Right hindlimb (tissue), 1 donor: ENCODE measurements at regions not wholly inside any gene's neighbourhood (a gene's known extent, or its start where the extent isn't known, plus 50 kb on each side); places are given as distances from the start of the nearest gene placed in this dataset.
"Not testable (repeated sequence)": the region's sequence is repeated elsewhere in the genome, so short reads cannot be mapped to it uniquely, and the experiment has no call there.

Experiments
- DNase-seq: peaks from one replicate; pipeline ENCODE4 v3.0.0-alpha.2; 2018

DNA sequence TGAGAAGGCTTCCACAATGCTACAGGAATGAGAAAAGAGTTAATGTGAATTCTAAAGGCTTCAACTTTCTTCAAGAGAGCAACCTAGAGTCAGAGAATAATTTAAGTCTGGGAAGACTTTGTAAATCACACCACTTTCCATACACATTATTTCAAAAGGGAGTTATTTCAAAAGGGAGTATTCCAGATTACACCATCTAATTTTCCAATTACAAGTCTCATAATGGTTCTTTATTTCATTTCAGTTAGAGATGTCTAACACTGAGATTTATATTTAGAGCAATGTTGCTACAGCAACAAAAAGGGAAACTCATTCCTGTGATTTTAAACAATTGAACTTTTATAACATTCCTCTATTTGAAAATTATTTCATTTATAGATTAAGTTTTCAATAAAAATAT lies 98.8 kb upstream of the DST start:
- no peak for DNase-seq

DNA sequence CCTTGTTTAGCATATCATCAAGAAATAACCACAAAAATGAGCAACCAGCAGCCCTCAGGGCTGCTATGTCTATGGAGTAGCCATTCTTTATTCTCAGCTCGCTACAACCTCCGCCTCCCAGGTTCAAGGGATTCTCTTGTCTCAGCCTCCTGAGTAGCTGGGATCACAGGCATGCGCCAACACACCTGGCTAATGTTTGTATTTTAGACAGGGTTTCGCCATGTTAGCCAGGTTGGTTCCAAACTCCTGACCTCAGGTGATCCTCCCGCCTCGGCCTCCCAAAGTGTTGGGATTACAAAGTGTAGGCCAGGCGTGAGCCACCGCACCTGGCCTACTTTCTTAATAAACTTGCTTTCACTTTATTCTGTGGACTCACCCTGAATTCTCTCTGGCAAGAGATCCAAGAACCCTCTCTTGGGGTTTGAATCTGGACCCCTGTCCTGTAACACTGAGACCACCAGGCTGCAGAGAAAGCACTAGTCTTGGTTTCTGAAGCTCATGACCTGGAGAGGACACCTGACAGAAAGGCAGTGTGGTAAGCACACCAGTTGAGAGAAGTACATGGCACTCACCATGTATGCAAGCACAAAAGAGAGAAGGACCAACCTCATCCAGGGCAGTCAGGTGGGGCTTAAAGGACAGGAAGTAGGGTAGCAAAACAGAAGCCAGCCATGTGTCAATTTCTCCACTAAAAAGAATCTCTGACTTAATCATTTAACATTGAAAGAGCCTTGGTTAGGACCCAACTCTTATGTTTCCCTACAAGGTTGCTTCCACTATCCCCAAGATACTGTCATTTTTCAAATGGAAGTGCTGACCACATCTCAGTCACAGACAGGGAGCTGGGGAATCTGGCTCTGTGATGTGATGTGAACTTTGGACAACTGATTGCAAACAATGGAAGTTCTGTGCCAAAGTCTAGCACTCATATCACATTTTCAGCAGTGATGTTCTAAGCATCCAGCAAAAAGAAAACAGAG lies 97.4 kb upstream of the DST start:
- DNase-seq = no peak

DNA sequence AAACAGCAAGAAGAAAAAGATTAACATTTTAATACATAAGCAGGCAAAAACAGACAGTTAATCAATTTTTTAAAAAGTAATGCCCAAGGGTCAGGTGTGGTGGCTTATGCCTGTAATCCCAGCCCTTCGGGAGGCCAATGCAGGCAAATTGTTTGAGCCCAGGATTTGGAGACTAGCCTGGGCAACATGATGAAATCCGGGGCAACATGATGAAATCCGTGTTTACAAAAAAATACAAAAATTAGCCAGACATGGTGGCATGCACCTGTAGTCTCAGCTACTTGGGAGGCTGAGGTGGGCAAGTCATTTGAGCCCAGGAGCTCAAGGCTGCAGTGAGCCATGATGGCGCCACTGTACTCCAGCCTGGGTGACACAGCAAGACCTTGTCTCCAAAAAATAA lies 94.1 kb upstream of the DST start:
- DNase-seq = no peak

DNA sequence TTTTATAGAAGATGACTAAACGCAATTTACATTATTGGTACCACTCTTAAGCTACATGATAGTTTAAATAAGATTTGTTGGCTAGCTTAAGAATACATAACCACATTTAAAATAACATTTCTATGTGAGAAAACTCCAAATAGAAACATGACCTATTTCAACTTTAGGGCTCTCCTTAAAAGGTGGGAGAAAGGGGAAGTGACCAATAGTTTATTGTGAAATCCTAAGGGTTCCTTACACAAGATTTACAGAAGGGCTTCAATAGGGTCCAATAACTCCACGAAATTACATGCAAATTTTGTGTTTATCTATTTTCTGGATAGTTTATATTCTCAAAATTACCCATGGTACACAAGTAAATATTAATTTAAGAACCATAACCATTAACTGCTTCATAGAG lies 91.6 kb upstream of the DST start:
- no peak for DNase-seq

DNA sequence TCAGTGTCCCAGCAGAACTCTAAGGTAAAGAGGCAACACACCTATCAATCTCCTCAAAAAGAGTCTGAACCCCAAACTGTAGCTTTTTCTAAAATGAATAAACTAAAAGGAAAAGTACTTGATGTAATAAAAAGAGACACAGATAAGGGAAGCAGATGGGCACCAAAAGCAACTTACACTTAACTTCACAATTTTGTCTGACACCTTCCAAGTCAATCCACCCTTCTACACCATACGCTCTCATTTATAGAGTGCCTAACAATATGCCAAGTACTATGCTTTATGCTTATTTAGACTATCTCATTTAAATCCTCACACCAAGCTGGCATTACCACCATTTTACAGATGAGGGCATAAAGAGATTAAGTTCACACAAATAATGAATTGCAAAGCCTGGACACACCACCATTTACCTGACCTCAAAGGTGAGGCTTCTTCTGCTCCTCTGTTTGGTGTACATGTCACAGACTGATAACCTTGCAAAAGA lies 90.6 kb upstream of the DST start:
- no peak for DNase-seq

DNA sequence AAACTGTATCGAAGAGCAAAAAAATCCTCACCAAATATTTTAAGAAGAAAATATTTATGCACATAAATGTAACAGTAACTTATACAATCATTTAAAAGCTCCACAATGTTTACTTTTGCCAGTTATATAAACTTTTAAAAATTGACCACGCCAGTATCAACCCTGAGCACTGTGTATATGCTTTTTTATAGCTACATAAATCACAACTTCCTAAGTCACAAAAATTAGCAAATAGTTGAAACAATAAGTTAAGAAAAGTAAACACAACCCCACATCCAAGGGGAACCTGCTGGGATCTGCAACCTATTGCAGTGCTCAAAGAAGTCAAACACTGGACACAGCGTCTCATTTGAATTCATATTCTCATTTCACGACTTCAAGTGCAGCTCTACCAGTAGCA lies 89.8 kb upstream of the DST start:
- DNase-seq = no peak

DNA sequence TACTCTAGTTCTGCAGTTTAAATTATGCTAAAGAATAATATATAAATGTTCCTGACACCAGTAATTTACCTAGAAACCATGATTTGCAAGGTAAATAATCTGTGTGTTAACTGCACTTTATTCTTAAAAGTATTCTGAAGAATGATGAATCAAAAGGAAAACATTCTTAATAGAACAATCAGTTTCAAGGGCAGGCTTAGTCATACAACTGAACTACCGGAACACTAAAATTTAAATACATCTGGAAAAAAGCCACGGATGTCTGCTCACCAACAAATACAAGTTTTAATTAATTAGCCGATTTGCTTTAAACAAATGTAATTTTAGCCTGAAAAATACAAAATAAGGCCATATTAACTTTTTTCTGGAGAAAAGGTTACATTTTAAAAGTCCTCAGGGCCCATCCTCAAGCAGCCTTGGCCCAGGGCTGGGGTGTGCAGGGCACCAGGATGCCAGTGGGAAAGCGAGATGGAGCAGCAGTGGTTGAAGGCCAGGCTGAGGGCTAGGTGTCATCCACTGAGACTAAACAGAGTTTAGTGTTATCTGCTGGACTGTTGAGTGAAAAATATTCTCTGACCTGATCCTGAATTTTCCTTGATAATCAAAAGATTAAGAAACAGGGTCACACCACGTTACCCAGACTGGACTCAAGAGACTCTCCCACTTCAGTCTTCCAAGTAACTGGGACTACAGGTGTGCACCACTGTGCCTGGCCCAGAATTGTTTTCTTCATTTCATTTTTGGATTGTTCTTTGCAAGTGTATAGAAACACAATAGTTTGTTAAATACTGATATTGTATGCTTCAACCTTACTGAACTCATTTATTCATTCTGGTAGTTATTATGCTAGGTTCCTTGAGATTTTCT lies 88.2 kb upstream of the DST start:
- DNase-seq = no peak

DNA sequence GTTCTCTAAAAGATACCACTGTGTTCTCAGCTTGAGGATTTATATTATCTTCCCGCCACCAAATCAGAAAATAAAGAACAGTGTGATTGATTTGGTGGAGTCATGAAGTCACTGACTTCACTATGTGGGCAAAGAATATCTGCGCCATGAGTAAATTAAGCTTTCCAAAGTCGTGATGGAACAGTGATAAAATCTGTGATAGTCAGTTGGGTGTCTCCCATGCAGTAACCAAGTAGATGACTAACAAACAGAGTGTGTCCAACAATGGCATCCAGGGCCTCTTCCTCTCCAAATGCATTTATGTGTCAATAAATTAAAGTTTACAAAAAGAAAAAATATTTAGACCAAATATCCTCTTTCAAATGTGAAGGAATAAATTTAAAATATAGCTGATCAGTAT lies 87.0 kb upstream of the DST start:
- DNase-seq = no peak

DNA sequence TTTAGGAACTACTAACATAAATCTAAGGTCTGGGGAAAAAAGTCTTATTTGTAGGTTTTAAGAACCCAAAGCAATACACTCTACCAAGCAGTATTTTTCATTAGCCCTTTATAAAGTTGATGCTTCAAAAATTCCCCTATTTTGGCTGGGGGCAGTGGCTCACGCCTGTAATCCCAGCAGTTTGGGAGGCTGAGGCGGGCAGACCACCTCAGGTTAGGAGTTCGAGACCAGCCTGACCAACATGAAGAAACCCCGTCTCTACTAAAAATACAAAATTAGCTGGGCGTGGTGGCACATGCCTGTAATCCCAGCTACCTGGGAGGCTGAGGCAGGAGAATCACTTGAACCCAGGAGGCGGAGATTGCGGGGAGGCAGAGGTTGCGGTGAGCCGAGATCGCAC lies 86.5 kb upstream of the DST start:
- DNase-seq = not testable (repeated sequence)

DNA sequence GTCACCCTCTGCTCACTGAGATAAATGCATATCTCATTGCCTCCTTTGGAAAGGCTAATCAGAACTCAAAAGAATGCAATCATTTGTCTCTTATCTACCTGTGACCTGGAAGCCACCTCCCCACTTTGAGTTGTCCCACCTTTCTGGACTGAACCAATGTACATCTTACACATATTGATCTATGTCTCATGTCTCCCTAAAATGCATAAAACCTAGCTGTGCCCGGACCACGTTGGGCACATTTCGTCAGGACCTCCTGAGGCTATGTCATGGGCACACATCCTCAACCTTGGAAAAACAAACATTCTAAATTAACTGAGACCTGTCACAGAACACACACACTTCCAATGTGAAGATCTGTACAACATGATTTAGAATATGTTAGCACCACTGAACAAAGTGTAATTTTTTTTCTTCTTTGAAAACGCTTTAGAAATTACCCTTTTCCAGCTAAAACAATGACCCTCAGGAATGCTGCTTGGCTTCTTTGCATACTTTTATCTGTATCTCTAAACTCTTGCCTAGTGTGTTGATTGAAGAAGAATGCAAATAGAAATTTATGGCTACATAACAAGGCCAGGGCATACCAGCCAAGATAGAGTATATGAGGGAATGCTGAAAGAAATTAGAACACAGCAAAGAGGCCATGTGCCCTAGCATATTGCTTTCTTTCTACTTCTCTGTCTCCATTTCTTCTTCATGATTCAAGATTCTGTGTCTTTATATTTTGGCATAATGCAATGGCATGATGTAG lies 84.6 kb upstream of the DST start:
- DNase-seq = no peak

DNA sequence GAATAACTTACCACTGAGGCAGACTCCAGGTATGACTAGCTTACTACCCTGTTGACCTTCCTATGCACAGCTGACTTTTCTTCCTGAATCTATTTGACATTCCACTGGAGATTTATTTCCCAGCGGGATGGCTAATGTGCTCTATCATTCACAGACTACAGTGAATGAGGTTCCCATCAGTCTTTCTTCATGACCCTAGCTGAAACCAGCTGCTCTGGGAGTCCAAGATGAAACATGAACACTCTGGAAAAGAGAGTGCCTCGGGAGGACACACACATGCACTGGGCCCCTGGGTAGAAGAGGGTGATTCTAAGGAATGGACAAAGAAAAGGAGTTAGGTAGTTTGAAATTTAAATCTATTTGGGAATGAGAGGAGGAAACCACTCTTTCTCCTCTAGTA lies 82.6 kb upstream of the DST start:
- no peak for DNase-seq

DNA sequence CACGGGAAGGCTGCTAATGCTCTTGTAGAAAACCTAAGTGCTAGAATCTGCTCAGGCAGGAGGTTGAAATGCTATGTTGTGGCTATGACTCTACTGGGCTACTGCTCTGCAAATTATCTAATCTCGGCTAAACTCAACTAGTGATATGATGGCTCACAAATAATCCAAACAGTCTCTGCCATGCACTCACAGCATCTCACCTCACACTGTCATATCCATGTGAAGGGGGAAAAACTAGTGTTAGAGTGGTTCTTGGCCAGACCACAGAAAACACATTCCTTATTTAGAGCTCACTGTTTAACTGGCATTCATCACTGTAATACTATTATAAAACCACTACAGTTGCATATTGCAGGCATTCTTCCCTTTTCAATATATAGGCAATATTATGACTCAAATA lies 81.8 kb upstream of the DST start:
- no peak for DNase-seq

DNA sequence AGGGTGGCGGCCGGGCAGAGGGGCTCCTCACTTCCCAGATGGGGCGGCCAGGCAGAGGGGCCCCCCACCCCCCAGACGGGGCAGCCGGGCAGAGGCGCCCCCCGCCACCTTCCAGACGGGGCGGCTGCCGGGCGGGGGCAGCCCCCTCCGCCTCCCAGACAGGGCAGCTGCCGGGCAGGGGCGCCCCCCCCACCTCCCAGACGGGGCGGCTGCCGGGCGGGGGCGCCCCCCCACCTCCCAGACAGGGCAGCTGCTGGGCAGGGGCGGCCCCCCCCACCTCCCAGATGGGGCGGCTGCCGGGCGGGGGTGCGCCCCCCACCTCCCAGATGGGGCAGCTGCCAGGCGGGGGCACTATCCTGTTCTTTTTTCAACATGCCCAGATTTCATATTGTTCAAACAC lies 78.2 kb upstream of the DST start:
- DNase-seq = no peak

DNA sequence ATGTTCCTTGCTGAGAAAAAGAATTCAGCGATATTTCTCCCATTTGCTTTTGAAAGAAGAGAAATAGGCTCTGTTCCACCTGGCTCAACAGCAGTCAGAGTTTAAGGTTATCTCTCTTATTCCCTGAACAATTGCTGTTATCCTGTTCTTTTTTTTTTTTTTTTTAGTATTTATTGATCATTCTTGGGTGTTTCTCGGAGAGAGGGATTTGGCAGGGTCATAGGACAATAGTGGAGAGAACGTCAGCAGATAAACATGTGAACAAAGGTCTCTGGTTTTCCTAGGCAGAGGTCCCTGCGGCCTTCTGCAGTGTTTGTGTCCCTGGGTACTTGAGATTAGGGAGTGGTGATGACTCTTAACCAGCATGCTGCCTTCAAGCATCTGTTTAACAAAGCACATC lies 77.5 kb upstream of the DST start:
- not testable (repeated sequence) for DNase-seq

DNA sequence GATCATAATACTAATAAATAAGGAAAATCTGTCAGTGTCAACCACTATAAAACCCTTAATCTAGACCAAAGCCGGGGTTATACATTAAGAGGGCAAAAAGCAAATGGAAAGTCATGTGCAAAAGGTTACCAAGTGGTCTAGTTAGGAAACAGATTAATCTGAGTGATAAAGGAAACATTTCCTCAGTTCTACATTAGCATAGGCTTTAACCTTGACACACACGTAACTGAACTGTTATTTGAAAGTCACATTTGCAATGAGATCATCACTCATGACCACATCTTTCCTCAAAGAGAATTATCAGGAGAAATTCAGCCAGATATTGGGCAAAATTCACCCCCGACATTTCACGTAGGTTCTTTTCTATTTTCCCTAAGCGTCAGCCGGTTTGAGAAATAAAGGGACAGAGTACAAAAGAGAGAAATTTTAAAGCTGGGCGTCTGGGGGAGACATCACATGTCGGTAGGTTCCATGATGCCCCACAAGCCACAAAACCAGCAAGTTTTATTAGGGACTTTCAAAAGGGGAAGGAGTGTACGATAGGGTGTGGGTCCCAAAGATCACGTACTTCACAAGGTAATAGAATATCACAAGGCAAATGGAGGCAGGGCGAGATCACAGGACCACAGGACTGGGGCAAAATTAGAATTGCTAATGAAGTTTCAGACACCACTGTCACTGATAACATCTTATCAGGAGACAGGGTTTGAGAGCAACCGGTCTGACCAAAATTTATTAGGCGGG lies 76.8 kb upstream of the DST start:
- DNase-seq = not testable (repeated sequence)

DNA sequence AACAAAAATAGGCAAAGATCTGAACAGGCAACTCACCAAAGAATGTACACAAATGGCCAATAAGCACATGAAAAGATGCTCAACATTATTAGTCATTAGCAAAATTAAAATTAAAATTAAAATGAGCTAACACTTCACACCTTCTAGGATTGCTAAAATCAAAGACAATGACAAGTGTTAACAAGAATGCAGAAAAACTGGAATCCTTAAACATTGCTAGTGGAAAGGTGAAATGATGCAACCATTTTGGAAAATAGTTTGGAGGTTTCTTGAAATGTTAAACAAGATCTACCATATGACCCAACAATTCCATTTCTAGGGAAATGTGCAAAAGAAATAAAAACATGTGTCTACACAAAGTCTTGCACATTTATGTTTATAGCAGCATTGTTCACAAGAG lies 75.5 kb upstream of the DST start:
- DNase-seq = no peak

DNA sequence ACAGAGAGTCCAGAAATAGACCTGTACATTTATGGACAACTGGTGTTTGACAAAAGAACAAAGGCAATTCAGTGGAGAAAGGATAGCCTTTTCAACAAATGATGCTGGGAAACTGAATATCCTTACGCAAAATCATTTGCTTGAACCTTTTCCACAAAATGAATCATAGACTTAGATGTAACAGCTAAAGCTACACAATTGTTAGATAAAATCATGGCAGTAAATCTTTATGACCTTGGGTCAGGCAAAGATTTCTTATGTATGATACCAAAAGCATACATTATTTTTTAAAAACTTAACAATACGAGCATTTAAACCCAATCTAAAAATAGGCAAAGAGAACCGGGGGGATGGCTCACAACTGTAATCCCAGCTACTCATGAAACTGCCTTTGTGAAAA lies 73.5 kb upstream of the DST start:
- DNase-seq = no peak

DNA sequence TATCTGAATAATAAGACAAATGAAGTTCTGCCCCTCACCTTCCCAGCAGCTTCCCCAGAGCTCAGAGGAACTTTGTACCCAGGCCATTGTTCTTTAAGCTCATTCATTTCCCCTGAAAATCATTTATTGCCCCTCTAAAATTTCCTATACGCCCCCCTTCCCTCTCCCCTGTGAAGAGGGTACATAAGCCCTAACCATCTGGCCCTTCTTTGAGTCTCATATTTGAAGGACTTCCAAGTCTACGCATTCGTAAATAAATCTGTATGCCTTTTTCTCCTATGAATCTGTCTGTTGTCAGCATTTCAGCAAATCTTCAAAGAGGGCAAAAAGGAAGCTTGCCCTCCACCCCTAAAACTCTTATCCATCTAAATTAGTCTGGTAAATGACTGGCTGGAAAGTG lies 73.1 kb upstream of the DST start:
- DNase-seq = no peak

DNA sequence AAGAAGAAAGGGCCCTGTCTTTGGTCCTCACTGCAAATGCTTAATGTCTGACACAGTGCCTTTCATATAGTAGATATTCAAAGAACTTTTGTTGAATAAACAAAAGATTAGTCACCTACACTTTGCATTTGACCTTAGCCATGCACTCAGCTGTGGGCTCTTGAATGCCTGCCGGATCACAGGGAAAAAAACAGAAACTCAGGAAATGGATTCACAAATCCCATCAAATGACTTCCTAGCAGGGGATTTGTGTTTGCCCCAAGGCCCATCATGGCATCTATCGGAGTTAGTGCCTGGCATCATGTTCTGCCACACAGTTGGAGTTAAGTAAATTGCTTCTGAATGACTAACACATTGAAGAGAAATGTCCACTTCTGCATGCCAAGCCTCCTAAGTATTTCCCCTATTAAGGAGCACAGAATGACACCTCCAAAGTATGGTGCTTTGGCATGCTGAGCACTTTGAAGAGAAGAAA lies 72.3 kb upstream of the DST start:
- no peak for DNase-seq

DNA sequence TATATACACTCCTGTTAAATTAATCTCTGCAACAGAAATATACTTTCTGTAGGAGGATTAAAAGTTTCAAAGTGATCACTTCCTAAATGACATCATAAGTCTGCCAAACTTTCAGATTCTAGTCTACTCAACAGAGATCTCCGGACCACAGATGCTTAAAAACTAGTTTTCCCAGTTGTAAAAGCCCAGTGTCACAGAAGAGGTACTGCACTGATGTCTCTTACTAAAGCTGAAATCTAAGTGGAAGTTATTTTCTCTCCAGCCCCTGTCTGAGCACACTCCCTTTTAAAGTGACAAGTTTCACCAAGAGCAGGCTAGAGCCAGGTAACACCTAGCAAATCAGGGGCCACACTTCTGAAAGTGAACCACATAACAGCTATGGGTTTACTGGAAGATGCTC lies 71.6 kb upstream of the DST start:
- no peak for DNase-seq

DNA sequence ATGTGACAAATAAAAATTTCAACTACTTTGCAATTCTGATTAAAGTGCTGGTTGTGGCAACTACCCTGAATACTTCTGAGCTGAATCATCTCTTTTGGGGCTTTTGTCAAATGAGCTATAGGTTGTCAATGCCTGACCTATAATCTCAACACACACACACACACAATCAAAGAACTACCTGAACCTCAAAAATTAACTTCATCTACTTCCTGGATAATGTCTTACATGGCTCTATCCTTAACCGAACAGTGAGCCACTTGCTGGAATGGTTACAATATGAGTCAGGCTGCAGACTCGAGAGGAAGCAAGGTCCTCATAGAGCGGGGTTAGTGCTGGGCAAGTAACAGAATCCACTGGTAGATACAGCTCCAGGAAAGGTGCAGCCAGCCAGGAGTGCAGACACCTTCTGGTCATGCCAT lies 70.6 kb upstream of the DST start:
- no peak for DNase-seq

DNA sequence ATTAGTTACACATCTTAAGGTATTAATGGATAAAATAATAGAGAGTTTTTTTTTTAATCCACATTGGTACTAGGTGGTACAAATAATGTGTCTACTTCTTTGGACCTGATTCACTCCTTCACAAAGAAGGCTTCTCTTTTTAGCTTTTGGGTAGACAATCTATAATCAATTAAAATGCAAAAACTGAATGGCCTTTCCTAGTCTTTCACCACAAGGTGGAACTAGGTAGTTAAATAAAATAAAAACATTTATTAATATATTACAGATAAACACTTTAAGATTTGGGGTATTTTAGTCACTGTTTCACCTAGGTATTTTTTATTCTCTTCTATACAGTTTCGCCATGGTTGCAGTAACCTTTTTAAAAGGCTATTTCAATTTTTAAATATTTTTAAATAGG lies 68.3 kb upstream of the DST start:
- DNase-seq = no peak
